Suprapubic skin (tissue), 4 donors: ENCODE measurements at regions not wholly inside any gene's neighbourhood (a gene's known extent, or its start where the extent isn't known, plus 50 kb on each side); places are given as distances from the start of the nearest gene placed in this dataset.

Source experiments
- POLR2A ChIP-seq, 2 donors: fragments of 450-650 bp; IDR thresholded peaks; one replicate each; pipeline ENCODE4 v1.6.1; 2017; ENCODE audit warnings: antibody characterized with exemption in 2 of 2, mild to moderate bottlenecking in 2 of 2, moderate library complexity in 2 of 2
- POLR2AphosphoS5 ChIP-seq, 3 donors: sonication (generic); formaldehyde crosslinking; IDR thresholded peaks; one replicate each; pipeline ENCODE4 v1.6.1; 2017; ENCODE audit warnings: antibody characterized with exemption in 3 of 3
- TF ChIP-seq, protein P1 (sequence below), 2 donors: fragments of 200-600 bp in 1 of 2; fragments of 450-650 bp in 1 of 2; sonication (generic) in 1 of 2; IDR thresholded peaks; one replicate each; pipeline ENCODE4 v1.5.1; 2016 to 2019; ENCODE audit warnings: antibody characterized with exemption in 2 of 2, mild to moderate bottlenecking in 1 of 2, moderate library complexity in 1 of 2

DNA sequence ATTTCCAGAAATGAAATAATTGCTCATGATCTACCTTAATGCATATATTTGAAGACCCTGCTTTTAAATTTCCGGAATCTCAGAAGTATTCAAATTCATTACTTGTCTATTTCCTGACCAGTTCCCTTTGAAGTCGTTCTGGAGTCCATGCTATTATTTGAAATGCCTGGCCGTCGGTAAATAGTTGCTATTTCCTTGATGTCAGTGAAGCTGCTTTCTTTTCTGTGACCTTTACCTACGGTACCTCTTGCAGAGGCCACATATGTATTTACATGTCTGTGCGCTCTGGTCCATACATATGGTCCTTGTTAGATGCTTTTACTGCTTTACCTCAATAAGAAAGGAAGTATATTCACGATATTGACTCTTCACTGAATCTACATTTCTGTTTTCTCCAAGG is 199.7 kb downstream of the PAPSS1 start:
- TF ChIP-seq, protein P1, sequence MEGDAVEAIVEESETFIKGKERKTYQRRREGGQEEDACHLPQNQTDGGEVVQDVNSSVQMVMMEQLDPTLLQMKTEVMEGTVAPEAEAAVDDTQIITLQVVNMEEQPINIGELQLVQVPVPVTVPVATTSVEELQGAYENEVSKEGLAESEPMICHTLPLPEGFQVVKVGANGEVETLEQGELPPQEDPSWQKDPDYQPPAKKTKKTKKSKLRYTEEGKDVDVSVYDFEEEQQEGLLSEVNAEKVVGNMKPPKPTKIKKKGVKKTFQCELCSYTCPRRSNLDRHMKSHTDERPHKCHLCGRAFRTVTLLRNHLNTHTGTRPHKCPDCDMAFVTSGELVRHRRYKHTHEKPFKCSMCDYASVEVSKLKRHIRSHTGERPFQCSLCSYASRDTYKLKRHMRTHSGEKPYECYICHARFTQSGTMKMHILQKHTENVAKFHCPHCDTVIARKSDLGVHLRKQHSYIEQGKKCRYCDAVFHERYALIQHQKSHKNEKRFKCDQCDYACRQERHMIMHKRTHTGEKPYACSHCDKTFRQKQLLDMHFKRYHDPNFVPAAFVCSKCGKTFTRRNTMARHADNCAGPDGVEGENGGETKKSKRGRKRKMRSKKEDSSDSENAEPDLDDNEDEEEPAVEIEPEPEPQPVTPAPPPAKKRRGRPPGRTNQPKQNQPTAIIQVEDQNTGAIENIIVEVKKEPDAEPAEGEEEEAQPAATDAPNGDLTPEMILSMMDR (IDR thresholded peaks at IDR 0.05) = no peak
- TF ChIP-seq POLR2AphosphoS5 (IDR thresholded peaks at IDR 0.05) = no peak
- no peak for TF ChIP-seq POLR2A (IDR thresholded peaks at IDR 0.05)
